ENCODE measurements at regions not wholly inside any gene's neighbourhood (a gene's known extent, or its start where the extent isn't known, plus 50 kb on each side); places are given as distances from the start of the nearest gene placed in this dataset.

- DNase-seq (ENCODE audit: low read depth, low spot score): no peak
- in situ Hi-C loops (cut with HindIII; ENCODE audit: low sequenced_read_pairs): no loop called here
- H3K4me3 ChIP-seq (ENCODE audit: low read depth, low read length): no peak overlapping the region
- TF ChIP-seq, protein P1, sequence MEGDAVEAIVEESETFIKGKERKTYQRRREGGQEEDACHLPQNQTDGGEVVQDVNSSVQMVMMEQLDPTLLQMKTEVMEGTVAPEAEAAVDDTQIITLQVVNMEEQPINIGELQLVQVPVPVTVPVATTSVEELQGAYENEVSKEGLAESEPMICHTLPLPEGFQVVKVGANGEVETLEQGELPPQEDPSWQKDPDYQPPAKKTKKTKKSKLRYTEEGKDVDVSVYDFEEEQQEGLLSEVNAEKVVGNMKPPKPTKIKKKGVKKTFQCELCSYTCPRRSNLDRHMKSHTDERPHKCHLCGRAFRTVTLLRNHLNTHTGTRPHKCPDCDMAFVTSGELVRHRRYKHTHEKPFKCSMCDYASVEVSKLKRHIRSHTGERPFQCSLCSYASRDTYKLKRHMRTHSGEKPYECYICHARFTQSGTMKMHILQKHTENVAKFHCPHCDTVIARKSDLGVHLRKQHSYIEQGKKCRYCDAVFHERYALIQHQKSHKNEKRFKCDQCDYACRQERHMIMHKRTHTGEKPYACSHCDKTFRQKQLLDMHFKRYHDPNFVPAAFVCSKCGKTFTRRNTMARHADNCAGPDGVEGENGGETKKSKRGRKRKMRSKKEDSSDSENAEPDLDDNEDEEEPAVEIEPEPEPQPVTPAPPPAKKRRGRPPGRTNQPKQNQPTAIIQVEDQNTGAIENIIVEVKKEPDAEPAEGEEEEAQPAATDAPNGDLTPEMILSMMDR (IDR thresholded peaks at IDR 0.05; ENCODE audit: low read depth, low read length): no peak
Measured at GRCh38 chr20:52410182-52410647, 218.6 kb upstream of the ZFP64 start.

DNA sequence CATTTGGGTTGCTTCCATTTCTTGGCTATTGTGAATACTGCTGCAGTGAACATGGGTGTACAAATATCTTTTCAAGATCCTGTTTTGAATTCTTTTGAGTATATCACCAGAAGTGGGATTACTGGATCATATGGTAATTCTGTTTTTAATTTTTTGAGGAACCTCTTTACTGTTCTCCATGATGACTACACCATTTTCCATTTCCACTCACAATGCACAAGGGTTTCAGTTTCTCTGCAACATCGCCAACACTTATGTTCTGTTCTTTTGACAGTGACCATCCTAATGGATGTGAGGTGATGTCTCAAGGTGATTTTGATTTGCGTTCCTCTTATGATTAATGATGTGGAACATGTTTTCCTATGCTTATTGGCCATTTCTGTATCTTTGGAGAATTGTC, 214.4 kb upstream of the ZFP64 start:
- DNase-seq (ENCODE audit: low read depth, low spot score): no peak
- H3K4me3 ChIP-seq (ENCODE audit: low read depth, low read length): no peak overlapping the region
- TF ChIP-seq, protein P1 (IDR thresholded peaks at IDR 0.05; ENCODE audit: low read depth, low read length): no peak
- in situ Hi-C loops (cut with HindIII; ENCODE audit: low sequenced_read_pairs): no loop called here

DNA sequence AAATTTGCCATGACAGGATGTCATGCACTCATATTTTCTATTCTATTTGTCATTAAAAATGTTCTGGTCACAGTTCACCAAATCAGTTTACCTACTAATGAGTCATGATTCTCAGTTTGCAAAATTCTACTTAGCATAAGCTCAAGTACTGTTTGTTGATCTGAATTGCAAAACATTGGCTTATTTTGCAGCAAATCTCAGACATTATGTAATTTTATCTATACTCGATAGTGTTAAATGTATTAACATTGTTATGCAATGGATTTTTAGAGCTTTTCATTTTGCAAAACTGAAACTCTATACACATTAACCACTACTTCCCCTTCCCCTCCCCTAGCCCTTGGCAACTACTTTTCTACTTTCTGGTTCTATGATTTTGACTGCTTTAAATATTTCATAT, 213.8 kb upstream of the ZFP64 start:
- TF ChIP-seq, protein P1 (IDR thresholded peaks at IDR 0.05; ENCODE audit: low read depth, low read length): no peak
- no peak for DNase-seq (ENCODE audit: low read depth, low spot score)
- in situ Hi-C loops (cut with HindIII; ENCODE audit: low sequenced_read_pairs): no loop called here
- H3K4me3 ChIP-seq (ENCODE audit: low read depth, low read length): no peak overlapping the region

DNA sequence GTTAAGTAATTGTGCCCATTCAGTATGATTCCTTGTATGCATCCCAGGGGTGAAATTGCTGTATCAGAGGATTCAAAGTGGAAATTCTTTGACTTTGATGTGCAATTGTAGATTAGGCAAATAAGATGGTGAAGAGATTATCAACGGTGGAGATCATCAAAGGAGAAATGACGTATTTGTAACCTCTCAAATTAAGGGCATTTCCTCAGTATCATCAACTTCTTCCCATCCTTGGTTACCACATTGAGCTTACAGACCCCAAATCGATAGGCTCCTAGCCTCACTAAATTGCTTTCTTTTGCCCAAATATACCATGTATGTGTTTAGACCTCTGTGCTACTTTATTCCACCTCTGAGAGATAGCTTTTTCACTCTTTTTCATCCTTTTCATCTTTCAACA, 213.1 kb upstream of the ZFP64 start:
- in situ Hi-C loops (cut with HindIII; ENCODE audit: low sequenced_read_pairs): no loop called here
- H3K4me3 ChIP-seq (ENCODE audit: low read depth, low read length): no peak overlapping the region
- no peak for DNase-seq (ENCODE audit: low read depth, low spot score)
- TF ChIP-seq, protein P1 (IDR thresholded peaks at IDR 0.05; ENCODE audit: low read depth, low read length): no peak

- TF ChIP-seq, protein P1 (IDR thresholded peaks at IDR 0.05; ENCODE audit: low read depth, low read length): no peak
- no peak overlapping the region for H3K4me3 ChIP-seq (ENCODE audit: low read depth, low read length)
- in situ Hi-C loops (cut with HindIII; ENCODE audit: low sequenced_read_pairs): no loop called here
- DNase-seq (ENCODE audit: low read depth, low spot score): no peak
Measured at GRCh38 chr20:52402950-52403349, 211.4 kb upstream of the ZFP64 start.

DNA sequence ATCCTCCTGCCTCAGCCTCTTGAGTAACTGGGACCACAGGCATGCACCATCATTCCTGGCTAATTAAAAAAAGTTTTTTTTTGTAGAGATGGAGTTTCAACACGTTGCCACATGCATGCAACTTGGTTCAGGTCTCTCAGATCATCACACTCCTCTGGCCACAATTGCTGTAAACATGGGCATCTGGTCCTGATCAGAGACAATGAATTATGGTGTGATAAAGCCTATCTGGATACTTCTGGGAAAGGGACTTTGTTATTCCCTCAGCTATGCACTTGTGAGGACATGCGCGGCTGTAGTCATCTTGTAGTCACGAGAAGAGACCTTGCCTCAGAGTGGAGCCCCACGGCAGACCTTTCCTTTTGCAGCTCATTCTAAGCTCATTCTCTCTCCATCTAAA, 210.9 kb upstream of the ZFP64 start:
- TF ChIP-seq, protein P1 (IDR thresholded peaks at IDR 0.05; ENCODE audit: low read depth, low read length): no peak
- no peak overlapping the region for H3K4me3 ChIP-seq (ENCODE audit: low read depth, low read length)
- in situ Hi-C loops (cut with HindIII; ENCODE audit: low sequenced_read_pairs): no loop called here
- DNase-seq (ENCODE audit: low read depth, low spot score): no peak

GRCh38 chr20:52401431-52401830, 209.9 kb upstream of the ZFP64 start:
- TF ChIP-seq, protein P1 (IDR thresholded peaks at IDR 0.05; ENCODE audit: low read depth, low read length): no peak
- no peak overlapping the region for H3K4me3 ChIP-seq (ENCODE audit: low read depth, low read length)
- in situ Hi-C loops (cut with HindIII; ENCODE audit: low sequenced_read_pairs): no loop called here
- DNase-seq (ENCODE audit: low read depth, low spot score): no peak

Data from astrocyte of the spinal cord (primary cell).